ENCODE measurements at regions not wholly inside any gene's neighbourhood (a gene's known extent, or its start where the extent isn't known, plus 50 kb on each side); places are given as distances from the start of the nearest gene placed in this dataset.

GRCh38 chr2:119104414-119104813, 54.1 kb downstream of the C1QL2 start:
- DNase-seq: no peak

GRCh38 chr2:119102964-119103363, 55.6 kb downstream of the C1QL2 start:
- DNase-seq: no peak

- no peak for DNase-seq
Observed at GRCh38 chr2:119088416-119088815, 70.1 kb downstream of the C1QL2 start.

GRCh38 chr2:119086327-119086726, 72.2 kb downstream of the C1QL2 start:
- no peak for DNase-seq

GRCh38 chr2:119085613-119086012, 72.9 kb downstream of the C1QL2 start:
- DNase-seq: no peak

GRCh38 chr2:119083416-119083815, 75.1 kb downstream of the C1QL2 start:
- no peak for DNase-seq

GRCh38 chr2:119082821-119083400, 75.6 kb downstream of the C1QL2 start:
- no peak for DNase-seq

GRCh38 chr2:119078796-119079195, 79.8 kb downstream of the C1QL2 start:
- no peak for DNase-seq

GRCh38 chr2:119076713-119077112, 81.8 kb downstream of the C1QL2 start:
- DNase-seq: no peak

GRCh38 chr2:119073213-119073612, 85.3 kb downstream of the C1QL2 start:
- no peak for DNase-seq

- DNase-seq: no peak
Observed at GRCh38 chr2:119071476-119071875, 87.1 kb downstream of the C1QL2 start.

- no peak for DNase-seq
Observed at GRCh38 chr2:119069781-119070180, 88.8 kb downstream of the C1QL2 start.

- DNase-seq: no peak
Observed at GRCh38 chr2:119068154-119068725, 90.3 kb downstream of the C1QL2 start.

- DNase-seq: no peak
Observed at GRCh38 chr2:119066272-119066804, 92.2 kb downstream of the C1QL2 start.

GRCh38 chr2:119065146-119065545, 93.4 kb downstream of the C1QL2 start:
- no peak for DNase-seq

- DNase-seq: no peak
Observed at GRCh38 chr2:119064567-119064966, 94.0 kb downstream of the C1QL2 start.

GRCh38 chr2:119063177-119063576, 95.4 kb downstream of the C1QL2 start:
- no peak for DNase-seq

GRCh38 chr2:119062652-119063051, 95.9 kb downstream of the C1QL2 start:
- no peak for DNase-seq

- DNase-seq: no peak
Observed at GRCh38 chr2:119062179-119062578, 96.4 kb downstream of the C1QL2 start.

- DNase-seq: no peak
Observed at GRCh38 chr2:119059940-119060339, 98.6 kb downstream of the C1QL2 start.

GRCh38 chr2:119059287-119059686, 99.3 kb downstream of the C1QL2 start:
- DNase-seq: no peak

- no peak for DNase-seq
Observed at GRCh38 chr2:119053700-119054436, 104.7 kb downstream of the C1QL2 start.

- no peak for DNase-seq
Observed at GRCh38 chr2:119051263-119051662, 107.3 kb downstream of the C1QL2 start.

All from activated CD4-positive, alpha-beta T cell treated with anti-CD3 and anti-CD28 coated beads, Interleukin-2, amount 50 U/mL, for 48 hours (primary cell).